ENCODE measurements at regions not wholly inside any gene's neighbourhood (a gene's known extent, or its start where the extent isn't known, plus 50 kb on each side); places are given as distances from the start of the nearest gene placed in this dataset.
A peak's percentile ranks its signal among the peaks of the same experiment; 100 is the strongest.

DNA sequence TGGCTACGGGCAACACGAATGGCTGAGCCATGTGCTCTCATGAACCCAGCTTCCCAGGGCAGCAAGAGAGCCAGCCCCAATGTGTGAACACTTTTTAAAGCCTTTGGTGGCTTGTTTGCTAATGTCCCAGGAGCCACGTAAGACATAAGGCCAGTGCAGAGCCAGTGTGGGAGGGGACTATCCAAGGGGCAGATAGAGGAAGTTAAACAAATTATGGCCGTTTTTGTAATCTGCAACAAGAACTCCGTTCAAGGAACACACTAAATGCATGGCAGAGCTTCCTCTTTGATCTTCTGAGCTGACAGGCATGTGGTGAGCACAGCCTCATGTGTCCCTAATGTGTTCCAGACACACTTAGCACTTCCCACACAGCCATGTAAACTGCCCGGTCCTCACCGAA, 133.3 kb downstream of the TEX36 start:
- H3K9me3 ChIP-seq (ENCODE audit: control extremely low read depth in 1 of 5, control insufficient read depth in 4 of 5, insufficient read depth in 2 of 5, low read depth in 1 of 5, low read length in 4 of 5) = peaks cover 0 to 12% (median 3%) of the 10 kb centered on the region in 5 experiments
- H3K27me3 ChIP-seq (replicated peaks in 2 of 5; ENCODE audit: control insufficient read depth in 4 of 5, insufficient read depth in 5 of 5, low read length in 4 of 5) = peaks cover 0 to 12% (median 4%) of the 10 kb centered on the region in 5 experiments
- H3K4me3 ChIP-seq (ENCODE audit: control insufficient read depth in 1 of 7, extremely low read depth in 1 of 7, insufficient read depth in 4 of 7, low read depth in 2 of 7, low read length in 6 of 7) = no peak overlapping the region
- ChIA-PET POLR2A (no interaction called here), CTCF (no interaction called here)
- no peak overlapping the region for H3K27ac ChIP-seq (ENCODE audit: insufficient read depth in 1 of 2, low read depth in 1 of 2, low read length in 2 of 2, poor library complexity in 1 of 2, severe bottlenecking in 2 of 2)
- no peaks in the 10 kb centered on the region for H3K36me3 ChIP-seq (ENCODE audit: control insufficient read depth in 4 of 4, insufficient read depth in 4 of 4, low read length in 3 of 4)
- 45% methylated on average over 4 of the region's 7 CpGs for WGBS (ENCODE audit: insufficient coverage)
- DNase-seq = peak in 1 of 3 donors; percentile 10
- H3K4me1 ChIP-seq (ENCODE audit: control extremely low read depth in 1 of 4, control insufficient read depth in 4 of 4, insufficient read depth in 4 of 4, low read length in 3 of 4) = peaks cover 0 to 9% (median 1%) of the 10 kb centered on the region in 4 experiments

DNA sequence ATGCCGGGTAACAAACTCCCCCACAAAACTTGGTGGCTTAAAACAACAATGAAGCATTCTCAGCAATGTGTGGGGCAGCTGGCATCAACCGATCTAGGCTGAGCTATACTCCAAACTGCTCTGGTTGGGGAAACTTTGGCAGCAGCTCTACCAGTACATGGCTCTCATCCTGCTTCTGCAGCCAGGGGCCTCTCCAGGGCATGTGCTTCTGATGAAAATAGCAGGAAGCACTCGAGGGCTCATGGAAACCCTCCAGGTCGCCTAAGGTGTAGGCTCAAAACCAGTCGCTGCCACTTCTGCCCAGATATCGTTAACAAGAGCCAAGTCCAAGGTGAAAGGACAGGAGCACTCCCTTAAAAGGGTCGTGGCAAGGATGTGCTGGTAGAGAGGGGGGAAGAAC, 134.1 kb downstream of the TEX36 start:
- no peak for DNase-seq
- CTCF ChIA-PET = no interaction called here
- Histone ChIP-seq H3K27ac (ENCODE audit: insufficient read depth in 1 of 2, low read depth in 1 of 2, low read length in 2 of 2, poor library complexity in 1 of 2, severe bottlenecking in 2 of 2) (no peak overlapping the region), H3K4me1 (ENCODE audit: control extremely low read depth in 1 of 4, control insufficient read depth in 4 of 4, insufficient read depth in 4 of 4, low read length in 3 of 4) (peaks cover 0 to 9% (median 1%) of the 10 kb centered on the region in 4 experiments), H3K9me3 (ENCODE audit: control extremely low read depth in 1 of 5, control insufficient read depth in 4 of 5, insufficient read depth in 2 of 5, low read depth in 1 of 5, low read length in 4 of 5) (peaks cover 0 to 12% (median 3%) of the 10 kb centered on the region in 5 experiments), H3K36me3 (ENCODE audit: control insufficient read depth in 4 of 4, insufficient read depth in 4 of 4, low read length in 3 of 4) (no peaks in the 10 kb centered on the region), H3K27me3 (replicated peaks in 2 of 5; ENCODE audit: control insufficient read depth in 4 of 5, insufficient read depth in 5 of 5, low read length in 4 of 5) (peaks cover 0 to 12% (median 4%) of the 10 kb centered on the region in 5 experiments), H3K4me3 (ENCODE audit: control insufficient read depth in 1 of 7, extremely low read depth in 1 of 7, insufficient read depth in 4 of 7, low read depth in 2 of 7, low read length in 6 of 7) (no peak overlapping the region)
- WGBS (ENCODE audit: insufficient coverage) = 98% methylated on average over 6 of the region's 7 CpGs
- POLR2A ChIA-PET = interaction anchor here (0.6 kb wide), 1 partner anchor 1438 kb away, joined by 7 read pairs; no protein-coding TSS in a partner anchor

DNA sequence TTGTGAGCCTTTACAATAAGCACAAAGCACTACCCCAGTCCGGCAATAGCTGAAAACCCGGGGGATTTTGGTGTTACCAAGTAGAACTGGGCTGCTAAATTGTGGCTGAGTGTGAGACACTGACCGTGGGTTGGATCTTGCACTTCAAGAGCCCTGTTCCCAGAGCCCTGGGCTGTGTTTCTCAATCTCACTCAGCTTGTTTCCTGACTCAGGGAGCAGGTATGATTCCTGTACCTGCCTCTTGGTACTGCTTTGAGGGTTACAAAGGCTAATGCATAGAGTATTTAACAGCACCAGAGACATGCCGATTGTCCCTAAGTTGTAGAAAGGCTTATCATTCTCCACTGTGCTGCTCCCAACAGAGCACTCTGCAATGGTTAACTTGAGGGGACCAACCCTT, 134.6 kb downstream of the TEX36 start:
- ChIA-PET CTCF (no interaction called here), POLR2A (interaction anchor here (0.6 kb wide), 1 partner anchor 1439 kb away, joined by 7 read pairs; no protein-coding TSS in a partner anchor)
- Histone ChIP-seq H3K4me3 (ENCODE audit: control insufficient read depth in 1 of 7, extremely low read depth in 1 of 7, insufficient read depth in 4 of 7, low read depth in 2 of 7, low read length in 6 of 7) (no peak overlapping the region), H3K9me3 (ENCODE audit: control extremely low read depth in 1 of 5, control insufficient read depth in 4 of 5, insufficient read depth in 2 of 5, low read depth in 1 of 5, low read length in 4 of 5) (peaks cover 0 to 12% (median 2%) of the 10 kb centered on the region in 5 experiments), H3K4me1 (ENCODE audit: control extremely low read depth in 1 of 4, control insufficient read depth in 4 of 4, insufficient read depth in 4 of 4, low read length in 3 of 4) (peaks cover 0 to 9% (median 1%) of the 10 kb centered on the region in 4 experiments), H3K27me3 (replicated peaks in 2 of 5; ENCODE audit: control insufficient read depth in 4 of 5, insufficient read depth in 5 of 5, low read length in 4 of 5) (peaks cover 0 to 9% (median 5%) of the 10 kb centered on the region in 5 experiments), H3K27ac (ENCODE audit: insufficient read depth in 1 of 2, low read depth in 1 of 2, low read length in 2 of 2, poor library complexity in 1 of 2, severe bottlenecking in 2 of 2) (no peak overlapping the region), H3K36me3 (ENCODE audit: control insufficient read depth in 4 of 4, insufficient read depth in 4 of 4, low read length in 3 of 4) (no peaks in the 10 kb centered on the region)
- no peak for DNase-seq
- WGBS (ENCODE audit: insufficient coverage) = 94% methylated on average over 4 of the region's 4 CpGs

DNA sequence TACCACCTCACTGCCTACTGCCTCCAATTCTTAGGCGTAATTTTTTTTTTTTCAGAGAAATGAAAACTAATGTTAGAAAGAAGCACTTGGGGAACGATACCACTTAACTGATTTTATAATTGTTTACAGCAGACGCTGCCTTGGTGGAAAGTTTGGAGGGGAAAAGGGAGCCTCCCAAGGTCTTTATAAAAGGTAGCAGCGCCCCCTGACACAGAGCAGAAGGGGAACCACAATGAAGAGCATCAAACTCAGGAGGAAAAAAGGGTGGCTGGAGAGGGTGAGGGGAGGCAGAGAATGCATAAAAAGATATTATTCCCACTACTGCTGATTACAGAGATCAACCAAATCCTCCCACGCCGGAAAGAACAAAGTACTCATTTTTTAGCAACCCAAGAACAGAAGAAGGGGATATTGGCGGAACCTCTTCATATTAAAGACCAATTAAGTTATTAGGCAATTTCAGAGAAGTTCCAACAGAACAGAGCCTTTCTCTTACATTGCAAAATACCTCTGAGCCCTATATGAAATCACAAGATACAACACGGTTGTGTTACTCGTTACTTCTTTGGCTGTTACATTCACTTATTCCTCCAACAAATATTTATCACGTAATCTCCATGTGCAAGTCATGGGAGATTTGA, 135.8 kb downstream of the TEX36 start:
- POLR2A ChIA-PET = no interaction called here
- CTCF ChIA-PET = no interaction called here
- H3K4me3 ChIP-seq (ENCODE audit: control insufficient read depth in 1 of 7, extremely low read depth in 1 of 7, insufficient read depth in 4 of 7, low read depth in 2 of 7, low read length in 6 of 7) = no peak overlapping the region
- H3K27ac ChIP-seq (ENCODE audit: insufficient read depth in 1 of 2, low read depth in 1 of 2, low read length in 2 of 2, poor library complexity in 1 of 2, severe bottlenecking in 2 of 2) = no peak overlapping the region
- peaks cover 0 to 2% (median 0%) of the 10 kb centered on the region in 5 experiments for H3K9me3 ChIP-seq (ENCODE audit: control extremely low read depth in 1 of 5, control insufficient read depth in 4 of 5, insufficient read depth in 2 of 5, low read depth in 1 of 5, low read length in 4 of 5)
- H3K27me3 ChIP-seq (replicated peaks in 2 of 5; ENCODE audit: control insufficient read depth in 4 of 5, insufficient read depth in 5 of 5, low read length in 4 of 5) = peaks cover 0 to 9% (median 3%) of the 10 kb centered on the region in 5 experiments
- H3K4me1 ChIP-seq (ENCODE audit: control extremely low read depth in 1 of 4, control insufficient read depth in 4 of 4, insufficient read depth in 4 of 4, low read length in 3 of 4) = peaks cover 0 to 9% (median 1%) of the 10 kb centered on the region in 4 experiments
- H3K36me3 ChIP-seq (ENCODE audit: control insufficient read depth in 4 of 4, insufficient read depth in 4 of 4, low read length in 3 of 4) = no peaks in the 10 kb centered on the region
- DNase-seq = no peak
- 95% methylated on average over 6 of the region's 10 CpGs for WGBS (ENCODE audit: insufficient coverage)

DNA sequence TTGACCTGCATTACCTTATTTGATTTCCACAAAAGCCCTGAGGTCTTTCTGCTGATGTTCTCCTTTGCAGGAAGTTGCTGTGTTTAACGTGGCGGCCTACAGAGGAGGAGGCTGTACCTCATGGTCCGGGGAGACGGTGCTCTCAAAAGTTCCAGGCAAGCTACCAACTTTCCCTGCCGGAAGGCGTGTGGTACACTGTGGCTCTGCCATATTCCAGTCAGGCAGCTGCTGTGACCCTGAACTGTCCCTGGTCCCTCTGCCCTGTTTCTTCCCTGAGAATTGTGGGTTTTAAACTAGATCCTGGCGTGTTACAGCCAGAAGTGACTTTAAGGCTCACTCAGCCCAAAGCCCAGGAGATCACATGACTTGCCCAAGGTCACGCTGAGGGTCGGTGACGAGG, 139.2 kb downstream of the TEX36 start:
- Histone ChIP-seq H3K27ac (ENCODE audit: insufficient read depth in 1 of 2, low read depth in 1 of 2, low read length in 2 of 2, poor library complexity in 1 of 2, severe bottlenecking in 2 of 2) (no peak overlapping the region), H3K27me3 (replicated peaks in 2 of 5; ENCODE audit: control insufficient read depth in 4 of 5, insufficient read depth in 5 of 5, low read length in 4 of 5) (peaks cover 0 to 12% (median 5%) of the 10 kb centered on the region in 5 experiments), H3K4me1 (ENCODE audit: control extremely low read depth in 1 of 4, control insufficient read depth in 4 of 4, insufficient read depth in 4 of 4, low read length in 3 of 4) (no peaks in the 10 kb centered on the region), H3K9me3 (ENCODE audit: control extremely low read depth in 1 of 5, control insufficient read depth in 4 of 5, insufficient read depth in 2 of 5, low read depth in 1 of 5, low read length in 4 of 5) (no peaks in the 10 kb centered on the region), H3K4me3 (ENCODE audit: control insufficient read depth in 1 of 7, extremely low read depth in 1 of 7, insufficient read depth in 4 of 7, low read depth in 2 of 7, low read length in 6 of 7) (no peak overlapping the region), H3K36me3 (ENCODE audit: control insufficient read depth in 4 of 4, insufficient read depth in 4 of 4, low read length in 3 of 4) (no peaks in the 10 kb centered on the region)
- 83% methylated on average over 10 of the region's 10 CpGs for WGBS (ENCODE audit: insufficient coverage)
- ChIA-PET CTCF (no interaction called here), POLR2A (no interaction called here)
- no peak for DNase-seq

DNA sequence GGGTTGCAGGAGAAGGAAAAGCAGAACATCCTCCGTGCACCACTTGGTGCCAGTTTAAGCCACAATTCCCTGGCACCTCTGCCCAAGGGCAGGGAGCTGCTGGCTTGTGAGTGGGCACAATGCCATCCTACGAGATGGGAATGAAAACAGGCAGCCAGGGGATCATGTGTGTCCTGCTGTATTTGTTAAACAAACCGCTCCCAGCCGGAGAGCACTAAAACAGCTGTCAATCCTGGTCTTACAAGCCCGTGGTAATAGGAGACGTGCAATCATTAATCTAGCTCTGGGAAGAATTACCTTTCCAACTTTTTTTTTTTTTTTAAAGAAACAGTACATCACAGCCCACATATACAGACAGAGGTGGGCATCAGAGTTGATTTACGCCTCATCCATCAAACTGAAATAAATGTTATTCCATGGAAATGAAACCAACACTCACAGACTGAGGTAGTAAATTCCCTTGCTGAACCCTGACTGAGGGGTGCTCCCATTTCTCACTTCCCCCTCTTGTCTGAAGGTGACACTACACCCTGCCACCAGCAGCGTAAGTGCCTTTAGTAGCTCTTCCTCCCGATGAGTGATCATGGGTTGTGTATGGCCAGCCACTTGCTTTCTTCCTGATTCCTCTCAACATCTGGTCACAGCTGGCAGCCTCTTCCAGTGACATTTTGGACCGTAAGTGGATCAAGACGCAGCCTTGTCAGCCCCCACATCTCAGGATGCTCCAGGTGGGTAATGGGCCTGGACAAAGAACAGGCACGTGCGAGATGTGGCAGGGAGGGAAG, 143.8 kb downstream of the TEX36 start:
- Histone ChIP-seq H3K4me3 (ENCODE audit: control insufficient read depth in 1 of 7, extremely low read depth in 1 of 7, insufficient read depth in 4 of 7, low read depth in 2 of 7, low read length in 6 of 7) (no peak overlapping the region), H3K27me3 (replicated peaks in 2 of 5; ENCODE audit: control insufficient read depth in 4 of 5, insufficient read depth in 5 of 5, low read length in 4 of 5) (peaks cover 0 to 15% (median 6%) of the 10 kb centered on the region in 5 experiments), H3K36me3 (ENCODE audit: control insufficient read depth in 4 of 4, insufficient read depth in 4 of 4, low read length in 3 of 4) (no peaks in the 10 kb centered on the region), H3K4me1 (ENCODE audit: control extremely low read depth in 1 of 4, control insufficient read depth in 4 of 4, insufficient read depth in 4 of 4, low read length in 3 of 4) (no peaks in the 10 kb centered on the region), H3K9me3 (ENCODE audit: control extremely low read depth in 1 of 5, control insufficient read depth in 4 of 5, insufficient read depth in 2 of 5, low read depth in 1 of 5, low read length in 4 of 5) (no peaks in the 10 kb centered on the region), H3K27ac (ENCODE audit: insufficient read depth in 1 of 2, low read depth in 1 of 2, low read length in 2 of 2, poor library complexity in 1 of 2, severe bottlenecking in 2 of 2) (no peak overlapping the region)
- 69% methylated on average over 12 of the region's 13 CpGs for WGBS (ENCODE audit: insufficient coverage)
- ChIA-PET POLR2A (no interaction called here), CTCF (interaction anchor here (0.6 kb wide), 1 partner anchor 1024 kb away, joined by 3 read pairs; no protein-coding TSS in a partner anchor)
- no peak for DNase-seq

DNA sequence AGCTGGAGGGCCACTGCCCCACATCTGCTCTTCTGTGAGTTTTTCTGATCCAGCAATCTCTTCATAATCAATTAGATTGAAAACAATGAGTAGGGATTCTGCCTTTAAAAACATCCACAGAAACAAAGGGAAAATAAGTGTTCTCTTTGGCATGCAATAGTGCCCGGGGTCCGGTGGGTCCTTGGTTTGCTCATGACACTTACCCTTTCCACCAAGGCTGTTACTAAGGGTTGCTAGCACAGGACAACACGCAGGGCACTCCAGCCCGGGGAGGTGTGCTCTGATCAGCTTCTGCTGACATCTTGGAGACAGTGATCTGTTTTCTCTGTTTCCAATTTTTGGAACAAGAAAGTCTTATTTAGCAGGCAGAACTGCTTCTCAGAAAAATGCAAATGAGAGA, 146.7 kb downstream of the TEX36 start:
- 94% methylated on average over 4 of the region's 4 CpGs for WGBS (ENCODE audit: insufficient coverage)

More for the DNA sequence above, 146.7 kb downstream of the TEX36 start:
- peaks cover 0 to 12% (median 3%) of the 10 kb centered on the region in 5 experiments for H3K27me3 ChIP-seq (replicated peaks in 2 of 5; ENCODE audit: control insufficient read depth in 4 of 5, insufficient read depth in 5 of 5, low read length in 4 of 5)
- ChIA-PET CTCF (no interaction called here), POLR2A (no interaction called here)
- no peak for DNase-seq
- H3K36me3 ChIP-seq (ENCODE audit: control insufficient read depth in 4 of 4, insufficient read depth in 4 of 4, low read length in 3 of 4) = no peaks in the 10 kb centered on the region
- H3K4me1 ChIP-seq (ENCODE audit: control extremely low read depth in 1 of 4, control insufficient read depth in 4 of 4, insufficient read depth in 4 of 4, low read length in 3 of 4) = no peaks in the 10 kb centered on the region
- H3K9me3 ChIP-seq (ENCODE audit: control extremely low read depth in 1 of 5, control insufficient read depth in 4 of 5, insufficient read depth in 2 of 5, low read depth in 1 of 5, low read length in 4 of 5) = no peaks in the 10 kb centered on the region
- H3K4me3 ChIP-seq (ENCODE audit: control insufficient read depth in 1 of 7, extremely low read depth in 1 of 7, insufficient read depth in 4 of 7, low read depth in 2 of 7, low read length in 6 of 7) = no peak overlapping the region
- H3K27ac ChIP-seq (ENCODE audit: insufficient read depth in 1 of 2, low read depth in 1 of 2, low read length in 2 of 2, poor library complexity in 1 of 2, severe bottlenecking in 2 of 2) = no peak overlapping the region

All from common myeloid progenitor, CD34-positive (primary cell).